H1 (cell line): ENCODE measurements at regions not wholly inside any gene's neighbourhood (a gene's known extent, or its start where the extent isn't known, plus 50 kb on each side); places are given as distances from the start of the nearest gene placed in this dataset.

Experiments
- CTCF ChIA-PET: fragments of 300-600 bp; sonication (Branson Sonifier 250); formaldehyde crosslinking; loops from one replicate; lab custom pipeline; 2021; ENCODE audit not compliant: partially characterized antibody; lab: Charles Lee
- POLR2A ChIA-PET: fragments of 300-600 bp; sonication (Branson Sonifier 250); formaldehyde crosslinking; loops from one replicate; lab custom pipeline; 2021; ENCODE audit warnings: inconsistent platforms; ENCODE audit not compliant: partially characterized antibody; lab: Charles Lee
- DNase-seq, 2 experiments: peaks; one replicate each; pipeline versions ENCODE4 v3.0.0 to v3.0.0-alpha.2; 2010 to 2022; ENCODE audit warnings: low spot score in 2 of 2, low read depth in 1 of 2, mixed read lengths in 1 of 2
- FAIRE-seq: peaks from 2 replicates; lab custom pipeline; 2011; peaks lifted over from hg19 to GRCh38; lab: Jason Lieb, UNC
- H2AFZ ChIP-seq: 2 replicates; pipeline ENCODE4 v1.8.1; 2012; ENCODE audit warnings: low read length, inconsistent platforms
- H2AK5ac ChIP-seq: 2 replicates; pipeline ENCODE4 v1.6.1; 2013; ENCODE audit warnings: low read depth, low read length
- H2BK120ac ChIP-seq: replicated peaks from 2 replicates; pipeline ENCODE3; 2013; ENCODE audit warnings: low read depth, low read length, inconsistent platforms
- H2BK12ac ChIP-seq: 2 replicates; pipeline ENCODE4 v1.6.1; 2013; ENCODE audit warnings: low read depth, low read length
- H2BK15ac ChIP-seq: 2 replicates; pipeline ENCODE4 v1.6.1; 2013; ENCODE audit warnings: low read length
- H2BK20ac ChIP-seq: 2 replicates; pipeline ENCODE4 v1.6.1; 2013; ENCODE audit warnings: low read length
- H2BK5ac ChIP-seq: 2 replicates; pipeline ENCODE4 v1.6.1; 2013; ENCODE audit warnings: low read depth, low read length
- H3K14ac ChIP-seq: 2 replicates; pipeline ENCODE4 v1.6.1; 2013; ENCODE audit warnings: inconsistent platforms; ENCODE audit not compliant: insufficient read length
- H3K18ac ChIP-seq: 2 replicates; pipeline ENCODE4 v1.6.1; 2013; ENCODE audit warnings: low read length; ENCODE audit errors: extremely low read depth
- H3K23ac ChIP-seq: 2 replicates; pipeline ENCODE4 v1.6.1; 2013; ENCODE audit warnings: inconsistent platforms; ENCODE audit not compliant: insufficient read length
- H3K23me2 ChIP-seq: 2 replicates; pipeline ENCODE4 v1.6.1; 2013; ENCODE audit warnings: low read depth, low read length
- H3K27ac ChIP-seq: 2 replicates; pipeline ENCODE4 v1.6.1; 2011; ENCODE audit warnings: low read depth, low read length, inconsistent platforms
- H3K27me3 ChIP-seq, 4 experiments: replicated peaks in 1 of 4; 1 replicate in 1 of 4; 2 replicates in 3 of 4; pipeline versions ENCODE4 v1.6.1 to v1.8.1; 2011 to 2013; ENCODE audit warnings: low read length in 3 of 4, mild to moderate bottlenecking in 3 of 4, inconsistent platforms in 2 of 4, mixed read lengths in 2 of 4, moderate library complexity in 1 of 4; ENCODE audit not compliant: control insufficient read depth in 3 of 4, insufficient read depth in 3 of 4; ENCODE audit errors: extremely low read depth in 1 of 4
- H3K36me3 ChIP-seq, 4 experiments: 2 replicates each; pipeline versions ENCODE4 v1.6.1 to v1.8.1; 2011 to 2013; ENCODE audit warnings: mild to moderate bottlenecking in 4 of 4, low read length in 3 of 4, moderate library complexity in 2 of 4, control low read depth in 1 of 4, inconsistent platforms in 1 of 4; ENCODE audit not compliant: insufficient read depth in 4 of 4, control insufficient read depth in 2 of 4
- H3K4ac ChIP-seq: replicated peaks from 2 replicates; pipeline ENCODE3; 2013; ENCODE audit warnings: low read length, low read depth, mixed read lengths, inconsistent platforms; ENCODE audit not compliant: insufficient read length
- H3K4me1 ChIP-seq, 4 experiments: replicated peaks in 1 of 4; 1 replicate in 1 of 4; 2 replicates in 3 of 4; pipeline versions ENCODE4 v1.6.1 to v1.8.1; 2011 to 2013; ENCODE audit warnings: low read length in 3 of 4, inconsistent platforms in 2 of 4, mixed read lengths in 1 of 4; ENCODE audit not compliant: insufficient read depth in 4 of 4, control insufficient read depth in 3 of 4
- H3K4me2 ChIP-seq, 2 experiments: 2 replicates each; pipeline versions ENCODE4 v1.6.1 to v1.8.1; 2011 to 2013; ENCODE audit warnings: low read depth in 2 of 2, low read length in 2 of 2, control low read depth in 1 of 2, inconsistent platforms in 1 of 2, mild to moderate bottlenecking in 1 of 2; ENCODE audit not compliant: insufficient read depth in 1 of 2
- H3K4me3 ChIP-seq, 4 experiments: fragments of 200-600, 300-600 bp in 1 of 4; sonication (generic), shearing (Covaris generic), sonication (Bioruptor Twin) in 1 of 4; 2 replicates each; pipeline versions ENCODE4 v1.5.1 to v1.8.1; 2011 to 2016; ENCODE audit warnings: low read length in 4 of 4, low read depth in 3 of 4, control low read depth in 2 of 4, inconsistent platforms in 2 of 4, mild to moderate bottlenecking in 2 of 4, mixed read lengths in 1 of 4, moderate library complexity in 1 of 4; ENCODE audit not compliant: insufficient read depth in 2 of 4; ENCODE audit errors: extremely low read depth in 1 of 4
- H3K56ac ChIP-seq: replicated peaks from 2 replicates; pipeline ENCODE3; 2013; ENCODE audit warnings: low read depth, mild to moderate bottlenecking, mixed read lengths, low read length, inconsistent platforms; ENCODE audit not compliant: insufficient read length
- H3K79me1 ChIP-seq: 2 replicates; pipeline ENCODE4 v1.6.1; 2013; ENCODE audit warnings: low read depth, low read length, control low read depth
- H3K79me2 ChIP-seq, 2 experiments: 2 replicates each; pipeline versions ENCODE4 v1.6.1 to v1.8.1; 2012 to 2013; ENCODE audit warnings: low read length in 2 of 2, mild to moderate bottlenecking in 2 of 2, inconsistent platforms in 1 of 2; ENCODE audit not compliant: insufficient read depth in 2 of 2, control insufficient read depth in 1 of 2
- H3K9ac ChIP-seq, 4 experiments: replicated peaks in 1 of 4; 1 replicate in 1 of 4; 2 replicates in 3 of 4; pipeline versions ENCODE4 v1.6.1 to v1.8.1; 2011 to 2013; ENCODE audit warnings: low read depth in 3 of 4, low read length in 3 of 4, control low read depth in 2 of 4, mild to moderate bottlenecking in 2 of 4, moderate library complexity in 2 of 4, inconsistent platforms in 1 of 4; ENCODE audit errors: extremely low read depth in 1 of 4
- H3K9me3 ChIP-seq, 2 experiments: 2 replicates each; pipeline versions ENCODE4 v1.6.1 to v1.8.1; 2012 to 2013; ENCODE audit warnings: mild to moderate bottlenecking in 2 of 2, moderate library complexity in 2 of 2, control low read depth in 1 of 2, inconsistent platforms in 1 of 2, low read depth in 1 of 2, low read length in 1 of 2, mixed read lengths in 1 of 2; ENCODE audit not compliant: insufficient read depth in 2 of 2
- H4K20me1 ChIP-seq, 2 experiments: replicated peaks in 1 of 2; 2 replicates each; pipeline versions ENCODE3 to v1.8.1; 2011 to 2013; ENCODE audit warnings: inconsistent platforms in 2 of 2, low read length in 2 of 2, mild to moderate bottlenecking in 1 of 2; ENCODE audit not compliant: insufficient read depth in 2 of 2, control insufficient read depth in 1 of 2
- H4K5ac ChIP-seq: 2 replicates; pipeline ENCODE4 v1.6.1; 2013; ENCODE audit warnings: low read length, low read depth, mixed read lengths, inconsistent platforms; ENCODE audit not compliant: insufficient read length
- H4K8ac ChIP-seq: 2 replicates; pipeline ENCODE4 v1.8.0; 2013; ENCODE audit warnings: mild to moderate bottlenecking, moderate library complexity, low read length, inconsistent platforms; ENCODE audit not compliant: insufficient read depth; ENCODE audit errors: extremely low read depth
- H4K91ac ChIP-seq: replicated peaks from 2 replicates; pipeline ENCODE3; 2013; ENCODE audit warnings: low read length, mixed read lengths, inconsistent platforms; ENCODE audit not compliant: insufficient read length
- BACH1 ChIP-seq: IDR thresholded peaks from 2 replicates; pipeline ENCODE4 v1.6.1; 2012; ENCODE audit warnings: low read length, improper control_type of control experiment
- BCL11A ChIP-seq, 2 experiments: IDR thresholded peaks; one replicate each; pipeline ENCODE4 v1.6.1; 2011; ENCODE audit warnings: low read depth in 2 of 2, low read length in 2 of 2, mild to moderate bottlenecking in 2 of 2
- GABPA ChIP-seq: IDR thresholded peaks from 2 replicates; pipeline ENCODE4 v1.6.1; 2011; ENCODE audit warnings: mild to moderate bottlenecking, low read length, moderate library complexity, borderline replicate concordance; ENCODE audit not compliant: insufficient read depth
- GTF2F1 ChIP-seq: IDR thresholded peaks from 2 replicates; pipeline ENCODE4 v1.6.1; 2012; ENCODE audit warnings: low read depth, low read length, improper control_type of control experiment, borderline replicate concordance
- JUND ChIP-seq: IDR thresholded peaks from 2 replicates; pipeline ENCODE4 v1.6.1; 2011; ENCODE audit warnings: mild to moderate bottlenecking, improper control_type of control experiment, low read length
- POLR2AphosphoS5 ChIP-seq: IDR thresholded peaks from 2 replicates; pipeline ENCODE4 v1.6.1; 2011; ENCODE audit warnings: low read depth, low read length
- RAD21 ChIP-seq, 2 experiments: IDR thresholded peaks in 1 of 2; conservative IDR thresholded peaks in 1 of 2; 2 replicates each; pipeline ENCODE4 v1.6.1; 2011; ENCODE audit warnings: low read depth in 2 of 2, low read length in 2 of 2, improper control_type of control experiment in 1 of 2, inconsistent platforms in 1 of 2, mild to moderate bottlenecking in 1 of 2, moderate library complexity in 1 of 2
- SIX5 ChIP-seq: IDR thresholded peaks from 2 replicates; pipeline ENCODE4 v1.6.1; 2011; ENCODE audit warnings: mild to moderate bottlenecking, low read depth, low read length
- YY1 ChIP-seq: IDR thresholded peaks from 2 replicates; pipeline ENCODE4 v1.6.1; 2011; ENCODE audit warnings: low read depth, mild to moderate bottlenecking, low read length
- TF ChIP-seq, protein P1 (sequence below): IDR thresholded peaks from 2 replicates; pipeline ENCODE4 v1.6.1; 2011; ENCODE audit warnings: low read length, improper control_type of control experiment
- TF ChIP-seq, protein P2 (sequence below): IDR thresholded peaks from 2 replicates; pipeline ENCODE4 v1.6.1; 2012; ENCODE audit warnings: low read length, inconsistent platforms

DNA sequence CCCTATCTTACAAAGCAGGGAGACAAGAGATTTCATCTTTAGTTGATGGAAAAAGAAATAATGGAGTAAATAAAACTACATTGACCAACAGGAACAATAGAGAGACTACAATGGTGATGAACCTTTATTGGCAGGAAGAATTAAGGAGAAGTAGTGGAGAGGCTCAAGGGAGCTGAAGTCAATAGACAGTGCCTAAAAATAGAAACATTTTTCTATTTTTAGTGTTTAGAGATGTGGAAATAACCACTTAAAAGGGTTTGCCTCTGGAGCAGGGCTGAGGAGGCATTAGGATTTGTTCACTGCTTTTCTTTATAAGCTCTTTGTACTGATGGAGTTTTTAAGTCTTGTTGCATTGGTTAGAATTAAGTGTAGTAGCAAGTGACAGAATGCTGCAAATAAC is 98.4 kb upstream of the ERCC6L2 start:
- Histone ChIP-seq H2AFZ (no peak overlapping the region; the same call in 1 of the 2 replicates), H3K9me3 (no peaks in the 10 kb centered on the region), H4K20me1 (no peaks in the 10 kb centered on the region), H3K79me2 (no peaks in the 10 kb centered on the region), H2BK15ac (no peak overlapping the region), H3K36me3 (no peaks in the 10 kb centered on the region), H3K23me2 (no peaks in the 10 kb centered on the region; the same call in 1 of the 2 replicates), H3K4me1 (peaks cover 0 to 8% (median 6%) of the 10 kb centered on the region in 4 experiments; a peak in 6 of 7 replicates), H2BK20ac (no peak overlapping the region), H3K18ac (no peak overlapping the region), H3K23ac (no peak overlapping the region), H2AK5ac (no peak overlapping the region), H3K79me1 (no peaks in the 10 kb centered on the region), H2BK120ac (no peak overlapping the region), H3K4me2 (no peak overlapping the region), H3K27ac (no peak overlapping the region), H3K56ac (no peak overlapping the region), H4K5ac (no peak overlapping the region), H2BK5ac (no peak overlapping the region), H3K9ac (no peak overlapping the region), H4K91ac (no peak overlapping the region), H2BK12ac (no peak overlapping the region), H4K8ac (no peak overlapping the region), H3K14ac (no peak overlapping the region), H3K4me3 (no peak overlapping the region), H3K27me3 (no peaks in the 10 kb centered on the region), H3K4ac (no peak overlapping the region)
- ChIA-PET POLR2A (no interaction called here), CTCF (interaction anchor here (0.9 to 1.3 kb wide), 2 partner anchors 11 to 650 kb away, joined by 3 read pairs; no protein-coding TSS in a partner anchor)
- no peak for FAIRE-seq
- DNase-seq = no peak
- TF ChIP-seq POLR2AphosphoS5 = no peak
- TF ChIP-seq BCL11A (IDR thresholded peaks at IDR 0.05; ENCODE audit: low read depth in 2 of 2, low read length in 2 of 2) = no peak
- TF ChIP-seq RAD21 (IDR thresholded peaks at IDR 0.05 in 1 of 2, conservative IDR thresholded peaks at IDR 0.05 in 1 of 2; ENCODE audit: low read depth in 2 of 2, low read length in 2 of 2) = no peak
- TF ChIP-seq GTF2F1 = no peak
- TF ChIP-seq JUND = no peak
- no peak for TF ChIP-seq SIX5
- no peak for TF ChIP-seq YY1
- TF ChIP-seq, protein P1, sequence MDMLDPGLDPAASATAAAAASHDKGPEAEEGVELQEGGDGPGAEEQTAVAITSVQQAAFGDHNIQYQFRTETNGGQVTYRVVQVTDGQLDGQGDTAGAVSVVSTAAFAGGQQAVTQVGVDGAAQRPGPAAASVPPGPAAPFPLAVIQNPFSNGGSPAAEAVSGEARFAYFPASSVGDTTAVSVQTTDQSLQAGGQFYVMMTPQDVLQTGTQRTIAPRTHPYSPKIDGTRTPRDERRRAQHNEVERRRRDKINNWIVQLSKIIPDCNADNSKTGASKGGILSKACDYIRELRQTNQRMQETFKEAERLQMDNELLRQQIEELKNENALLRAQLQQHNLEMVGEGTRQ = no peak
- no peak for TF ChIP-seq BACH1
- TF ChIP-seq, protein P2, sequence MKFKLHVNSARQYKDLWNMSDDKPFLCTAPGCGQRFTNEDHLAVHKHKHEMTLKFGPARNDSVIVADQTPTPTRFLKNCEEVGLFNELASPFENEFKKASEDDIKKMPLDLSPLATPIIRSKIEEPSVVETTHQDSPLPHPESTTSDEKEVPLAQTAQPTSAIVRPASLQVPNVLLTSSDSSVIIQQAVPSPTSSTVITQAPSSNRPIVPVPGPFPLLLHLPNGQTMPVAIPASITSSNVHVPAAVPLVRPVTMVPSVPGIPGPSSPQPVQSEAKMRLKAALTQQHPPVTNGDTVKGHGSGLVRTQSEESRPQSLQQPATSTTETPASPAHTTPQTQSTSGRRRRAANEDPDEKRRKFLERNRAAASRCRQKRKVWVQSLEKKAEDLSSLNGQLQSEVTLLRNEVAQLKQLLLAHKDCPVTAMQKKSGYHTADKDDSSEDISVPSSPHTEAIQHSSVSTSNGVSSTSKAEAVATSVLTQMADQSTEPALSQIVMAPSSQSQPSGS = no peak
- no peak for TF ChIP-seq GABPA
